ENCODE measurements at regions not wholly inside any gene's neighbourhood (a gene's known extent, or its start where the extent isn't known, plus 50 kb on each side); places are given as distances from the start of the nearest gene placed in this dataset.
"Not testable (repeated sequence)": the region's sequence is repeated elsewhere in the genome, so short reads cannot be mapped to it uniquely, and the experiment has no call there.

DNA sequence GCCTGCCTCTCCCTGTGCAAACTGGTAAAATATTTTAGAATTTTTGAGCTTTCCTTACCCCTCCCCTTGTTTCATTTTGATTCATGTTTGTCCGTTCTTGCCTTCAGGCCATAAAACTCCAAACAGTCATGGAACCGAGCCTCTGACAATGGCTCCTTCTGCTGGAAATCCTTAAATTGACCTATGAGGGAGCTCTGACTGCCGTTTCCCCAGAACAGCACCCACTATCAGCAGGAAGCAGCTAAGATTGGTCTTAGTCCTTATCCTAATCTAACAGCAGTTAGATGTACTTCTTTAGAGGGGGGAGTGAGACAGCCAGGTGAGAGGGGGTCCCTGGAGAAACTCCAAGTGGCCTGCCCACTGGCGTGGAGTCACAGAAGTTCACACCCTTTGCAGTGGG is 106.7 kb downstream of the FAM174A start:
- no peak overlapping the region for H3K4me3 Mint-ChIP-seq
- no peaks in the 10 kb centered on the region for H3K36me3 Mint-ChIP-seq
- no peak for DNase-seq
- intact Hi-C loops (cut with micrococcal nuclease): no loop called here
- H3K27me3 Mint-ChIP-seq: peaks cover 3% of the 10 kb centered on the region
- H3K9me3 Mint-ChIP-seq: no peaks in the 10 kb centered on the region
- H3K4me1 Mint-ChIP-seq (ENCODE audit: low read depth): no peaks in the 10 kb centered on the region
- POLR2A ChIA-PET: no interaction called here
- CTCF ChIA-PET: no interaction called here
- no peak overlapping the region for H3K27ac Mint-ChIP-seq

DNA sequence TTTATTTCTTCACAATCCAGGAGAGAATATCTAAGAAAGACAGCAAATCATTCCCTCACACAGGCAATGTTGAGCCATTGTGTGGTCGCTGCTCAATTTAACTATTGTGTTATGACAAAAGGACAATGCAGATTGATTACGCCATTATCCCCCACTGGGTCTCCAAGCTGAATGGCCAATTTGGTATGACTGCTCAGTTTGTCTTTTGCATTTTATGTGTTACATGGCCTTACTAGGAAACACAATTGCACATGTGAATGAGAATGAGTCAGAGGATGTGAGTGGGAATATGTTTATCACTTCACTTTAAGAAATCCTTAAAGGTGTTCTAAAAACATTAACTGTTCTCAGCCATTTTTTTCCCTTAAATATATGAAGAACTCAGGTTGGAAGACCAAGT is 108.3 kb downstream of the FAM174A start:
- no peak overlapping the region for H3K4me3 Mint-ChIP-seq
- no peaks in the 10 kb centered on the region for H3K9me3 Mint-ChIP-seq
- no peaks in the 10 kb centered on the region for H3K36me3 Mint-ChIP-seq
- H3K4me1 Mint-ChIP-seq (ENCODE audit: low read depth): peaks cover 12% of the 10 kb centered on the region
- no peak for DNase-seq
- ChIA-PET POLR2A (no interaction called here), CTCF (no interaction called here)
- H3K27ac Mint-ChIP-seq: no peak overlapping the region
- H3K27me3 Mint-ChIP-seq: peaks cover 3% of the 10 kb centered on the region
- intact Hi-C loops (cut with micrococcal nuclease): no loop called here

DNA sequence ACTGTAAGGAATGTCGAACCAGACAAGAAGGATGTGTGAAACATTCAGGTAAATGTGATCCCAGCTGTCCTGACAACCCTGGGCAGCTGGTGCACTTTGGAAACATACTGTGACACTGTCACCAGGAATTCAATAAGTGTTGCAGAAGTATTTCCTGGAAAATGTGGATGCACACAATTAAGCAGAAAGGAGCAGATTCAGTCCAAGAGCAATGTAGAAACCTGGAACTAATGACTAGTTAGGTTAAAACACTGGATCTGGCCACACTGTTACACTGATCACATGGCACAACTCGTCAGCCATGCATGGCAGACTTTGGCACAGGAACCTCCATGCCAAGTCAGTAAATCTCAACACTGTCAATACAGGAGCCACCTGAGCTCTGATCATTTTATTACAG is 109.0 kb downstream of the FAM174A start:
- Mint-ChIP-seq H3K27me3 (peaks cover 3% of the 10 kb centered on the region), H3K4me3 (no peak overlapping the region), H3K36me3 (no peaks in the 10 kb centered on the region), H3K4me1 (ENCODE audit: low read depth) (peaks cover 12% of the 10 kb centered on the region), H3K9me3 (no peaks in the 10 kb centered on the region), H3K27ac (no peak overlapping the region)
- ChIA-PET CTCF (no interaction called here), POLR2A (no interaction called here)
- intact Hi-C loops (cut with micrococcal nuclease): no loop called here
- no peak for DNase-seq

DNA sequence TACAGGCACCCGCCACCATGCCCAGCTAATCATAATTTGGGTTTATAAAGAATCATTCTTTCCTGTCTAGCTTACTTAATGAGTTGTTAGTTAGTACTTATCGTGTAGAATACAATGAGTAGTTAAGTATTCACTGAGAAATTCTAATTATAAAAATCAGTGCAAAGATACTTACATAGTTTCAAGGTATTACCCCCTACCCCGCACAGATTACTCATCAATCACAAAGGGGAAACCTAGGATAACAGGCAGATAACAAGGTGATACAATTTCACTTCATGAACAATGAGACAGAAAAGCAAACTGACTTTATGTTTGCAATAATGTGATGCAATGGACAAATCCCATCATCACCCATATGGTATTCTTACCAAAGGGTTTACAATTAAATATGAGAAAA is 109.6 kb downstream of the FAM174A start:
- CTCF ChIA-PET: interaction anchor here (1.1 kb wide), 1 partner anchor 372 kb away, joined by 3 read pairs; no protein-coding TSS in a partner anchor
- peaks cover 3% of the 10 kb centered on the region for H3K27me3 Mint-ChIP-seq
- POLR2A ChIA-PET: no interaction called here
- H3K36me3 Mint-ChIP-seq: no peaks in the 10 kb centered on the region
- no peaks in the 10 kb centered on the region for H3K9me3 Mint-ChIP-seq
- no peak overlapping the region for H3K4me3 Mint-ChIP-seq
- intact Hi-C loops (cut with micrococcal nuclease): no loop called here
- peaks cover 12% of the 10 kb centered on the region for H3K4me1 Mint-ChIP-seq (ENCODE audit: low read depth)
- no peak overlapping the region for H3K27ac Mint-ChIP-seq
- DNase-seq: no peak

DNA sequence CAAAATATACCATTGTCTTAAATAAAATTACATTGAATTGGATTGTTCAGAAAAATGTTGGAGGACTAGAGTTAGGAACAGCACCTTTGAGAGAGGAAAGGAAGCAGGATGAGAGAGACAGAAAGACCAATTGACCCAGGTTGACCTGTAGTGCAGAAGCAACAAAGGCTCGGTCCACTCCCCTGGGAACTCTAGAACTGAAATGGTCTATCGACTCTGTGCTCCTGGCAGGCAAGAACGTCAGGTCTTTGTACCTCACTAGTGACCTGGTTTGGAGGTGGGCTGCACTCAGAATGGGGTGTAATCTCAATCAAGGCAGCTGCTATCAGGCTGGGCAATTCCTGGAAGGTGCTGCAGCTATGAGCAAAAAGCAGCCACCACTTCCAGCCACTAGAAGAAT is 110.8 kb downstream of the FAM174A start:
- H3K9me3 Mint-ChIP-seq: no peaks in the 10 kb centered on the region
- H3K27me3 Mint-ChIP-seq: peaks cover 3% of the 10 kb centered on the region
- CTCF ChIA-PET: interaction anchor here (1.1 kb wide), 1 partner anchor 371 kb away, joined by 3 read pairs; no protein-coding TSS in a partner anchor
- DNase-seq: no peak
- intact Hi-C loops (cut with micrococcal nuclease): no loop called here
- H3K27ac Mint-ChIP-seq: no peak overlapping the region
- H3K36me3 Mint-ChIP-seq: no peaks in the 10 kb centered on the region
- H3K4me1 Mint-ChIP-seq (ENCODE audit: low read depth): peaks cover 12% of the 10 kb centered on the region
- POLR2A ChIA-PET: no interaction called here
- H3K4me3 Mint-ChIP-seq: no peak overlapping the region

DNA sequence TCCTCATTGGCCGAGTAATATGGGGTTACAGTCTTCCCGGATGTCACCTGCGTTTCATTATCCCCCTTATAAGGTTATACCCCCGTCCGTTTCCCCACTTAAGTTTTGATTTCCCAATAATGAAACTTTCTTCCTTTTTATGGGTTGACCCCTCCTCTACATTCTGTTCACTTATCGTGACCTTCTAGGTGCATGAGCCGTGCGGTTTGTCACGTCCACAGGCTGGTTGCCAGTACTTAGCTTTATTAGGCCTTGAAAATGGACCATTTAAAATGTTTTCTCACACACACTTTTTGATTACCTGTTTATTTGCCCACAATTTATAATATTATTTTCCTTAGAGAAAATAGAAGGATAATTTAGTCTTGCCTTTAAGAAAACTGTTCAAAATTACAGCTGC is 111.5 kb downstream of the FAM174A start:
- DNase-seq: no peak
- Mint-ChIP-seq H3K27me3 (peaks cover 3% of the 10 kb centered on the region), H3K36me3 (no peaks in the 10 kb centered on the region), H3K27ac (no peak overlapping the region), H3K4me3 (no peak overlapping the region), H3K9me3 (no peaks in the 10 kb centered on the region), H3K4me1 (ENCODE audit: low read depth) (peaks cover 12% of the 10 kb centered on the region)
- POLR2A ChIA-PET: no interaction called here
- intact Hi-C loops (cut with micrococcal nuclease): no loop called here
- CTCF ChIA-PET: no interaction called here

DNA sequence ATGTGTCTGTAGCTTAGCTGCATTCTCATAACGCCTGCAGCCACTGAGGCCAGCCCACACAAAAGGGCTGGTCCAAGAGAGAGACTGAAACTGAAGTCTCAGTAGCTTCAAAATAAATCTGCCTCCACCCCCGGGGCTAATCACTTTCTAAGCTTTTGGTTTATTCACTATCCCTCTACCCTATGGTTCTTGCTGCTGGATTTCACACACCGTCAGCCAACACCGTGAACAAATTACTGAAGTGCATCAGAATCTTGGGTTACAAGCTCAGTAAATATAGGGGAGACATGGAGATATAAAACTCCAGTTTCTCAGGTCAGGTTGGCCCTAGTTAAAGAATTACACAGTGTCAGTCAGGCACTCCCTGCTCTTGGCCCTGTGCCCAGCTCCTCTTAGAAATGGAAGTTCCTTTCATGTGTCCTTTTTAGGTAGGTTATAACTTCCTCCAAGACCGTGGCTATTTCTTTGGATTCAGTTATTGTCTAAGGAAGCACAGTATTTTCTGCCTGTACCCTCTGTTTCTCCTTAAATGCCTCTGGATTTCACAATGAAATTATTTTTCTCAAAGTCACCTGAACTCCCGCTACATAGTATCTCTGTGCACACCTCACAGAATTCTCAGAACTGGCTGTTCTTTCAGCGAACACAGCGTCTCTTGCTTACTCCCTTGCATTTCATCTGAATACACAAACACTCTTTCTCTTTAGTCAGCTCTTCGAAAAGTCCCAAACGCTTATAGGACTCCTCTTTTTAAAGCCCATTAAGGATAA is 112.5 kb downstream of the FAM174A start:
- H3K27me3 Mint-ChIP-seq: no peaks in the 10 kb centered on the region
- H3K36me3 Mint-ChIP-seq: no peaks in the 10 kb centered on the region
- intact Hi-C loops (cut with micrococcal nuclease): no loop called here
- DNase-seq: peak; percentile 20
- CTCF ChIA-PET: interaction anchor here (0.5 to 1.1 kb wide), 2 partner anchors 16 to 173 kb away, joined by 3 to 4 read pairs; no protein-coding TSS in a partner anchor
- H3K9me3 Mint-ChIP-seq: no peaks in the 10 kb centered on the region
- H3K4me1 Mint-ChIP-seq (ENCODE audit: low read depth): peaks cover 12% of the 10 kb centered on the region
- H3K27ac Mint-ChIP-seq: no peak overlapping the region
- H3K4me3 Mint-ChIP-seq: peak overlapping the region; percentile 5
- POLR2A ChIA-PET: interaction anchor here (0.7 kb wide), 1 partner anchor 255 kb away, joined by 4 read pairs; no protein-coding TSS in a partner anchor

DNA sequence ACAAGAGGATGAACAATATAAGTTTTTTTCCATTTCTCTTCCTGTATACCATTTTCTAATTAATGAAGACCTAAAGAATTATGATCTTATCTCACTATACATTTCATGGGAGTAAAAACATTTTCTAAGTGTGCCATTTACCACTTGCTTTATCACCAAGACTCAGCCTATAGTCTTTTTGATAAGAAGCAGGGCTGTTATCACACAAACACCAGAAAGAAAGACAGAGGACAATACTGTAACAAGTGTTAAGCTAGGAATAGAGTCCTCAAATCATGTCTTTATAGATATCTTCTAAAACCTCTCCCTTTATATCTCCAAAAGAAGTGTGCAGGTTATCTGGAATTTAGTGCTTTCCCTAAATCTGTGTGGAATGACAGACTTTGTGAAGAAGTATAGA is 119.7 kb downstream of the FAM174A start:
- no peaks in the 10 kb centered on the region for H3K36me3 Mint-ChIP-seq
- POLR2A ChIA-PET: no interaction called here
- no peak overlapping the region for H3K27ac Mint-ChIP-seq
- H3K27me3 Mint-ChIP-seq: no peaks in the 10 kb centered on the region
- DNase-seq: no peak
- peaks cover 13% of the 10 kb centered on the region for H3K4me1 Mint-ChIP-seq (ENCODE audit: low read depth)
- no peaks in the 10 kb centered on the region for H3K9me3 Mint-ChIP-seq
- CTCF ChIA-PET: interaction anchor here (1.0 kb wide), 1 partner anchor 78 kb away, joined by 3 read pairs; no protein-coding TSS in a partner anchor
- H3K4me3 Mint-ChIP-seq: no peak overlapping the region
- intact Hi-C loops (cut with micrococcal nuclease): no loop called here

DNA sequence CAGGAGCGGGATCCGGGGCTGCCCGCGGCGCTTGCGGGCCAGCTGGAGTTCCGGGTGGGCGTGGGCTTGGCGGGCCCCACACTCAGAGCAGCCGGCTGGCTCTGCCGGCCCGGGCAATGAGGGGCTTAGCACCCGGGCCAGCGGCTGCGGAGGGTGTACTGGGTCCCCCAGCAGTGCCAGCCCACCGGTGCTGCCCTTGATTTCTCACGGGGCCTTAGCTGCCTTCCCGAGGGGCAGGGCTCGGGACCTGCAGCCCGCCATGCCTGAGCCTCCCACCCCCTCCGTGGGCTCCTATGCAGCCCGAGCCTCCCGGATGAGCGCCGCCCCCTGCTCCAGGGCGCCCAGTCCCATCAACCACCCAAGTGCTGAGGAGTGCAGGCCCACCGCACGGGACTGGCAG is 121.6 kb downstream of the FAM174A start:
- H3K4me1 Mint-ChIP-seq (ENCODE audit: low read depth): peaks cover 16% of the 10 kb centered on the region
- CTCF ChIA-PET; H3K4me3 Mint-ChIP-seq; DNase-seq; H3K36me3 Mint-ChIP-seq; POLR2A ChIA-PET; H3K27ac Mint-ChIP-seq; H3K9me3 Mint-ChIP-seq; intact Hi-C loops (cut with micrococcal nuclease); H3K27me3 Mint-ChIP-seq: not testable (repeated sequence)

DNA sequence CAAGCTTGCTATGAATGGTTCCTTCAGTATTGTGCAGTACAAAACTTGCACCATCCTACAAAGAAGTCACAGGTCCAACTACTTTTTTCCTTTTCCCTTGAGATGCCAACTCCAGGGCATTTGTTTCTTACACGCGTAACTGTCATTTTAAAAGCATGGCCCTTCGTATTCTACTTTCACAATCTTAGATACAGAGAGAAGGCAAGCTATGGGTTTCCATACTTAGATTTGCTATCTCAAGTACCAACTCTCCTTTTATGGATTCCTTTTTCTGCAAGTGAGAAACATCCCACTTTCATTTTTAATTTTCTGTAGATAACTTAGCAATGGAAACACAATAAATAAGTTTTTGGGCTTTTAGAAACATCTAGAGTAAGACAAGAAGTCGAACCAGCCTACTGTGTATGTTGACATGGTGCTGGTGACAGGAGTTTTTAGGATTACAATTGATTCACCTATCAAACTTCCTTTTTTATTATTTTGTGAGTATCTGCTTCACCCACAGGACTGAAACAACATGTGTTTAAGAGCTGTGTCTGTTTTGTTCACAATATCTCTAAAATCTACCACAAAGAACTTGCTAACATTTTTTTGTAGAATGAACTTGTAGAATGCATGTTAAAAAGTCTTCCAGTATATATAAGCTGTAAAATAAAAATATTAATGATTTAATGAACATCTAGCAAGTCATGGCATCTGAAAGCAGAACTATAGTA is 124.1 kb downstream of the FAM174A start:
- H3K27ac Mint-ChIP-seq: no peak overlapping the region
- H3K27me3 Mint-ChIP-seq: no peaks in the 10 kb centered on the region
- CTCF ChIA-PET: no interaction called here
- DNase-seq: no peak
- no peaks in the 10 kb centered on the region for H3K9me3 Mint-ChIP-seq
- intact Hi-C loops (cut with micrococcal nuclease): no loop called here
- peaks cover 16% of the 10 kb centered on the region for H3K4me1 Mint-ChIP-seq (ENCODE audit: low read depth)
- no peak overlapping the region for H3K4me3 Mint-ChIP-seq
- no peaks in the 10 kb centered on the region for H3K36me3 Mint-ChIP-seq
- POLR2A ChIA-PET: no interaction called here

DNA sequence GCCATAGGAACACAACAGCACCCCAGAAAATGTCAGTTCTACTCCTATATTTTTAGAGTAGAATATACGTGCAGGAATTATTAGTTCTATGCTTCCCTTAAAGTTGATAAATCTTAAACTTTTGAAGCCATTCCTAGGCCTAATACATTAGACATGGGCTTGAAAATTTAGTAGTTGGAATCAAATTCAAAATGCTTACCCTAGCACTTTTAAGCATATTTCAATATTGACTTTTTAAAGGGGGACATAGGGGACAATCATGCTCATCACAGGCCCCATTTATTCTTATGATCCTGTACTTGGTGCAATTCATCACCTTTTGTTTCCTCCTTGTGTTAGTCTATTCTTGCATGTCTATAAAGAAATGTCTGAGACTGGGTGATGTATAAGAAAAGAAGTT is 129.0 kb downstream of the FAM174A start:
- POLR2A ChIA-PET: no interaction called here
- Mint-ChIP-seq H3K4me3 (no peak overlapping the region), H3K36me3 (no peaks in the 10 kb centered on the region), H3K27ac (no peak overlapping the region), H3K9me3 (no peaks in the 10 kb centered on the region), H3K4me1 (ENCODE audit: low read depth) (peaks cover 20% of the 10 kb centered on the region), H3K27me3 (no peaks in the 10 kb centered on the region)
- intact Hi-C loops (cut with micrococcal nuclease): no loop called here
- CTCF ChIA-PET: no interaction called here
- no peak for DNase-seq

DNA sequence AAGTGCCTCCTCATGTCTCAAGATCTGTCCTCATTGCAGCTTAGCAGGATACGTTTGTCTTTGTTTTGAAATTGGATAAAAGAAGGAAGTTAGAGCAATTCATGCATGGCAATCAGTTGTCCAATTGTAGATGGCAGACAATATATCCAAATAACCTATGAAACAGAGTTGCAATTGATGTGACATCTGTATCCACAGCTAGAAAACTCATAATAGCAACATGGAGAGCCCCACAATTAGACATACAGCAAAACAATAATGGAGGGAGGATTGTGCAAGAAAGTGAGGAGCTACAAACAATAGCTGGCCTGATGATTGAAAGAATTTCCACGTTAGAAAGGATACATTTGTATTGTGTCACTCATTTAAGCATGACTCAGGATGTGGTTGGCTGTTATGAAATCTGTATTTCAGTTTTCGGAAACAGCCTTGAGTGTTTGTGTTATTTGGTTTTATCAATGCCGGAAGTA is 132.0 kb downstream of the FAM174A start:
- Mint-ChIP-seq H3K9me3 (no peaks in the 10 kb centered on the region), H3K4me1 (ENCODE audit: low read depth) (peaks cover 10% of the 10 kb centered on the region), H3K27ac (no peak overlapping the region), H3K36me3 (peaks cover 2% of the 10 kb centered on the region), H3K27me3 (no peaks in the 10 kb centered on the region), H3K4me3 (no peak overlapping the region)
- ChIA-PET POLR2A (no interaction called here), CTCF (interaction anchor here (1.1 kb wide), 1 partner anchor 16 kb away, joined by 3 read pairs; no protein-coding TSS in a partner anchor)
- DNase-seq: no peak
- intact Hi-C loops (cut with micrococcal nuclease): loop anchor here (2.0 to 5.0 kb wide), 3 partner anchors 50 to 236 kb away; partner anchors contain the start of gene ST8SIA4
